ENCODE measurements at regions not wholly inside any gene's neighbourhood (a gene's known extent, or its start where the extent isn't known, plus 50 kb on each side); places are given as distances from the start of the nearest gene placed in this dataset.

DNA sequence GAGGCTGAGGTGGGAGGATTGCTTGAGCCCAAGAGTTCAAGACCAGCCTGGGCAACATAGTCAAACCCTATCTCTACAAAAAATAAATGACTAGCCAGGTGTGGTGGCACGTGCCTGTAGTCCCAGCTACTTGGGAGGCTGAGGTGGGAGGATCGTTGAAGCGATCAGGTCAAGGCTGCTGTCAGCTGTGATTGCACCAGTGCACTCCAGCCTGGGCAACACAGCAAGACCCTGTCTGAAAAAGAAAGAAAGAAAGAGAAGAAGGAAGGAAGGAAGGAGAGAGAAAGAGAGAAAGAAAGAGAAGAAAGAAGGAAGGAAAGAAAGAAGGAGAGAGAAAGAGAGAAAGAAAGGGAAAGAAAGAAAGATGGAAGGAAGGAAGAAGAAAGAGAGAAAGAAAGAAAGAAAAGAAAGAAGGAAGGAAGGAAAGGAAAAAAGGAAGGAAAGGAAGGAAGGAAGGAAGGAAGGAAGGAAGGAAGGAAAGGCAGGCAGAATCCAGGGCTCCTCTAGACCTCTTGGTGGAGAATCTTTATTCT lies 71.5 kb upstream of the FBRSL1 start:
- Histone ChIP-seq H3K9ac (ENCODE audit: control insufficient read depth, extremely low read depth, insufficient read depth, low read length) (no peak overlapping the region), H3K4me1 (ENCODE audit: control insufficient read depth, extremely low read depth, insufficient read depth, low read length) (no peaks in the 10 kb centered on the region), H3K36me3 (ENCODE audit: control insufficient read depth in 2 of 2, extremely low read depth in 1 of 2, insufficient read depth in 2 of 2, low read length in 2 of 2) (no peaks in the 10 kb centered on the region), H3K79me2 (ENCODE audit: control insufficient read depth, insufficient read depth, low read length) (no peaks in the 10 kb centered on the region), H3K4me3 (ENCODE audit: control insufficient read depth in 2 of 3, extremely low read depth in 1 of 3, insufficient read depth in 2 of 3, low read depth in 1 of 3, low read length in 3 of 3) (no peak overlapping the region), H3K27ac (ENCODE audit: control insufficient read depth, insufficient read depth, low read length) (no peak overlapping the region), H3K9me3 (ENCODE audit: control insufficient read depth, low read depth, low read length) (no peaks in the 10 kb centered on the region), H3K4me2 (ENCODE audit: control insufficient read depth, extremely low read depth, insufficient read depth, low read depth, low read length) (no peak overlapping the region), H3K27me3 (ENCODE audit: control insufficient read depth, extremely low read depth, insufficient read depth, low read length) (peaks cover 42% of the 10 kb centered on the region), H3K9me1 (ENCODE audit: control insufficient read depth, extremely low read depth, insufficient read depth, low read length) (no peaks in the 10 kb centered on the region), H2AFZ (ENCODE audit: control insufficient read depth, low read length) (no peak overlapping the region), H4K20me1 (ENCODE audit: control insufficient read depth, extremely low read depth, insufficient read depth, low read length) (no peaks in the 10 kb centered on the region)
- DNase-seq (ENCODE audit: low read depth, low spot score) = no peak
- dilution Hi-C loops (cut with MboI; ENCODE audit: extremely low pct_ligation_motif_present, low sequenced_read_pairs) = no loop called here
- TF ChIP-seq, protein P1, sequence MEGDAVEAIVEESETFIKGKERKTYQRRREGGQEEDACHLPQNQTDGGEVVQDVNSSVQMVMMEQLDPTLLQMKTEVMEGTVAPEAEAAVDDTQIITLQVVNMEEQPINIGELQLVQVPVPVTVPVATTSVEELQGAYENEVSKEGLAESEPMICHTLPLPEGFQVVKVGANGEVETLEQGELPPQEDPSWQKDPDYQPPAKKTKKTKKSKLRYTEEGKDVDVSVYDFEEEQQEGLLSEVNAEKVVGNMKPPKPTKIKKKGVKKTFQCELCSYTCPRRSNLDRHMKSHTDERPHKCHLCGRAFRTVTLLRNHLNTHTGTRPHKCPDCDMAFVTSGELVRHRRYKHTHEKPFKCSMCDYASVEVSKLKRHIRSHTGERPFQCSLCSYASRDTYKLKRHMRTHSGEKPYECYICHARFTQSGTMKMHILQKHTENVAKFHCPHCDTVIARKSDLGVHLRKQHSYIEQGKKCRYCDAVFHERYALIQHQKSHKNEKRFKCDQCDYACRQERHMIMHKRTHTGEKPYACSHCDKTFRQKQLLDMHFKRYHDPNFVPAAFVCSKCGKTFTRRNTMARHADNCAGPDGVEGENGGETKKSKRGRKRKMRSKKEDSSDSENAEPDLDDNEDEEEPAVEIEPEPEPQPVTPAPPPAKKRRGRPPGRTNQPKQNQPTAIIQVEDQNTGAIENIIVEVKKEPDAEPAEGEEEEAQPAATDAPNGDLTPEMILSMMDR (optimal IDR thresholded peaks at IDR 0.05 in 1 of 3, IDR thresholded peaks at IDR 0.05 in 1 of 3, conservative IDR thresholded peaks at IDR 0.05 in 1 of 3; ENCODE audit: extremely low read depth in 1 of 3, insufficient read depth in 2 of 3, low read length in 3 of 3) = no peak
- TF ChIP-seq EZH2 (IDR thresholded peaks at IDR 0.05; ENCODE audit: low read length) = no peak
- no peak for FAIRE-seq

DNA sequence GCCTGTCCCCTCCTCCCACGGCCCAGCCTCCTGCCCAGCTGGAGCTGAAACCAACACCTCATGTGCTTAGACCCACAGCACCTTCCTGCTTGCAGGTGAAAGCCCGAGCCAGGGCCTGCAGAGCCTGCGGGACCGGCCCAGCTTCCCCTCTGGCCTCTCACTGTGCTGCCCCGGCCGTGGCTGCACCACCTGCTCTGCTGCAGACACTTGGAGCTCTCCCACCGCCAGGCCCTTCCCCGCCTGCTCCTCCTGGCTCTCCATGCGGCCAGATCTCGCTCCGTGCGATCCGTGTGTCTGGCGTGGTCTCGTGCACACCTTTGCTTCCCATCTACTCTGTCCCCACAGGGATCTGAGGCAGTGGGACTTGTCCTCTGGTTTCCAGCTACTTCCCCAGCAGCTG lies 72.2 kb upstream of the FBRSL1 start:
- H3K27me3 ChIP-seq (ENCODE audit: control insufficient read depth, extremely low read depth, insufficient read depth, low read length) = peaks cover 36% of the 10 kb centered on the region
- H3K79me2 ChIP-seq (ENCODE audit: control insufficient read depth, insufficient read depth, low read length) = no peaks in the 10 kb centered on the region
- H3K9me1 ChIP-seq (ENCODE audit: control insufficient read depth, extremely low read depth, insufficient read depth, low read length) = no peaks in the 10 kb centered on the region
- H3K4me3 ChIP-seq (ENCODE audit: control insufficient read depth in 2 of 3, extremely low read depth in 1 of 3, insufficient read depth in 2 of 3, low read depth in 1 of 3, low read length in 3 of 3) = no peak overlapping the region
- DNase-seq (ENCODE audit: low read depth, low spot score) = no peak
- no peaks in the 10 kb centered on the region for H4K20me1 ChIP-seq (ENCODE audit: control insufficient read depth, extremely low read depth, insufficient read depth, low read length)
- H3K4me2 ChIP-seq (ENCODE audit: control insufficient read depth, extremely low read depth, insufficient read depth, low read depth, low read length) = no peak overlapping the region
- dilution Hi-C loops (cut with MboI; ENCODE audit: extremely low pct_ligation_motif_present, low sequenced_read_pairs) = no loop called here
- no peak for TF ChIP-seq EZH2 (IDR thresholded peaks at IDR 0.05; ENCODE audit: low read length)
- TF ChIP-seq, protein P1 (optimal IDR thresholded peaks at IDR 0.05 in 1 of 3, IDR thresholded peaks at IDR 0.05 in 1 of 3, conservative IDR thresholded peaks at IDR 0.05 in 1 of 3; ENCODE audit: extremely low read depth in 1 of 3, insufficient read depth in 2 of 3, low read length in 3 of 3) = no peak
- no peaks in the 10 kb centered on the region for H3K4me1 ChIP-seq (ENCODE audit: control insufficient read depth, extremely low read depth, insufficient read depth, low read length)
- no peak for FAIRE-seq
- no peaks in the 10 kb centered on the region for H3K36me3 ChIP-seq (ENCODE audit: control insufficient read depth in 2 of 2, extremely low read depth in 1 of 2, insufficient read depth in 2 of 2, low read length in 2 of 2)
- H3K27ac ChIP-seq (ENCODE audit: control insufficient read depth, insufficient read depth, low read length) = no peak overlapping the region
- no peak overlapping the region for H3K9ac ChIP-seq (ENCODE audit: control insufficient read depth, extremely low read depth, insufficient read depth, low read length)
- H3K9me3 ChIP-seq (ENCODE audit: control insufficient read depth, low read depth, low read length) = no peaks in the 10 kb centered on the region
- H2AFZ ChIP-seq (ENCODE audit: control insufficient read depth, low read length) = no peak overlapping the region

All from keratinocyte (primary cell).